RWPE1 (cell line): ENCODE measurements at regions not wholly inside any gene's neighbourhood (a gene's known extent, or its start where the extent isn't known, plus 50 kb on each side); places are given as distances from the start of the nearest gene placed in this dataset.

ENCODE experiments used
- CTCF ChIA-PET: fragments of 350-600 bp; sonication (Branson Sonifier 250); formaldehyde crosslinking; extraction: SDS; loops from one replicate; lab custom pipeline; 2021; lab: Yijun Ruan, JAX
- POLR2A ChIA-PET: fragments of 400-600 bp; formaldehyde crosslinking; extraction: SDS; loops from one replicate; lab custom pipeline; 2020; ENCODE audit warnings: antibody characterized with exemption; ENCODE audit not compliant: low non-redundant PET; lab: Yijun Ruan, JAX
- DNase-seq: peaks from one replicate; pipeline ENCODE4 v3.0.0; 2012; ENCODE audit warnings: low spot score
- H3K27ac ChIP-seq: fragments of 450-650 bp; 2 replicates; pipeline ENCODE4 v1.5.1; 2017
- CTCF ChIP-seq: fragments of 450-650 bp; conservative IDR thresholded peaks from 2 replicates; pipeline ENCODE4 v1.5.1; 2017; ENCODE audit warnings: low read depth, mild to moderate bottlenecking

DNA sequence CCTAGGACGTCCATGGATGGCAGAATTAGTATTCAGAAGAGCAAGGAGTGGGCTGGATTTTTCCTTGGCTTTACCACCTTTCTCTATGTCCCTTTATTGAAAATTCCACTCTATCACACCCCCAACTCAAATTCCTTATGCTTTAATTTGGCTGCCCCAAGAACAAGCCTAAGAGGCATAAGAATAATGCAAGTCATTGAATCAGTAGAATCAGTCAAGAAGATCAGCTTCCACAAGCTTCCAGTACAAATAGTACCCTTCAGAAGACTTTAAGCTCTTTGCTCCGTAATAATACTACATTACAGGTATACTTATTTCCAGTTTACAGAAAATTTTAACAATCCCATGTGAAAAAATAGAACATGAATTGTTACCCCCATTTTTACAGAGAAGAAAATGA lies 51.0 kb upstream of the SNAP25 start:
- TF ChIP-seq CTCF, result no peak
- no peak for DNase-seq
- ChIA-PET CTCF (no interaction called here), POLR2A (no interaction called here)
- H3K27ac ChIP-seq, result no peak overlapping the region
